T-helper 9 cell (primary cell): ENCODE measurements at regions not wholly inside any gene's neighbourhood (a gene's known extent, or its start where the extent isn't known, plus 50 kb on each side); places are given as distances from the start of the nearest gene placed in this dataset.
"Not testable (repeated sequence)": the region's sequence is repeated elsewhere in the genome, so short reads cannot be mapped to it uniquely, and the experiment has no call there.

Experiments
- DNase-seq: peaks from one replicate; pipeline ENCODE4 v3.0.0-alpha.2; 2020

GRCh38 chr2:134039912-134040581, 213.8 kb upstream of the MGAT5 start:
- DNase-seq = no peak

- not testable (repeated sequence) for DNase-seq
These were observed 213.2 kb upstream of the MGAT5 start for GRCh38 chr2:134040626-134041172.

- no peak for DNase-seq
These were observed 212.0 kb upstream of the MGAT5 start for GRCh38 chr2:134041877-134042276.

GRCh38 chr2:134043028-134043427, 210.8 kb upstream of the MGAT5 start:
- DNase-seq = not testable (repeated sequence)

GRCh38 chr2:134052173-134052572, 201.7 kb upstream of the MGAT5 start:
- DNase-seq = no peak

- no peak for DNase-seq
These were observed 197.7 kb upstream of the MGAT5 start for GRCh38 chr2:134056173-134056572.

GRCh38 chr2:134061066-134061465, 192.8 kb upstream of the MGAT5 start:
- DNase-seq = not testable (repeated sequence)

- not testable (repeated sequence) for DNase-seq
These were observed 191.6 kb upstream of the MGAT5 start for GRCh38 chr2:134062235-134062634.

- DNase-seq = not testable (repeated sequence)
These were observed 190.0 kb upstream of the MGAT5 start for GRCh38 chr2:134063916-134064315.

GRCh38 chr2:134070281-134070741, 183.6 kb upstream of the MGAT5 start:
- no peak for DNase-seq

GRCh38 chr2:134072341-134072740, 181.5 kb upstream of the MGAT5 start:
- DNase-seq = no peak

GRCh38 chr2:134073023-134073422, 180.8 kb upstream of the MGAT5 start:
- no peak for DNase-seq

- DNase-seq = no peak
These were observed 179.3 kb upstream of the MGAT5 start for GRCh38 chr2:134074619-134075018.

GRCh38 chr2:134075204-134075603, 178.7 kb upstream of the MGAT5 start:
- DNase-seq = no peak

GRCh38 chr2:134078354-134078753, 175.5 kb upstream of the MGAT5 start:
- no peak for DNase-seq

GRCh38 chr2:134079373-134079772, 174.5 kb upstream of the MGAT5 start:
- no peak for DNase-seq

GRCh38 chr2:134080386-134081089, 173.3 kb upstream of the MGAT5 start:
- no peak for DNase-seq

- DNase-seq = no peak
These were observed 172.5 kb upstream of the MGAT5 start for GRCh38 chr2:134081238-134081938.

- no peak for DNase-seq
These were observed 170.3 kb upstream of the MGAT5 start for GRCh38 chr2:134083548-134083947.

GRCh38 chr2:134086594-134087219, 167.2 kb upstream of the MGAT5 start:
- DNase-seq = no peak

- DNase-seq = no peak
These were observed 166.4 kb upstream of the MGAT5 start for GRCh38 chr2:134087371-134087921.

GRCh38 chr2:134089454-134089853, 164.4 kb upstream of the MGAT5 start:
- no peak for DNase-seq

- no peak for DNase-seq
These were observed 156.1 kb upstream of the MGAT5 start for GRCh38 chr2:134097740-134098139.
